GM18951 (cell line): ENCODE measurements at regions not wholly inside any gene's neighbourhood (a gene's known extent, or its start where the extent isn't known, plus 50 kb on each side); places are given as distances from the start of the nearest gene placed in this dataset.
"Not testable (repeated sequence)": the region's sequence is repeated elsewhere in the genome, so short reads cannot be mapped to it uniquely, and the experiment has no call there.

Experiments
- POLR2A ChIP-seq: IDR thresholded peaks from 4 replicates; pipeline ENCODE4 v1.6.1; 2011; ENCODE audit warnings: mild to moderate bottlenecking; ENCODE audit not compliant: insufficient read length, insufficient read depth; ENCODE audit errors: extremely low read depth
- in situ Hi-C: fragments of 300-500 bp; cut with MboI; formaldehyde crosslinking; loops from one replicate; pipeline ENCODE4 v1.12.0; 2022; ENCODE audit warnings: low sequenced_read_pairs, mixed read lengths, inconsistent platforms; ENCODE audit not compliant: unreplicated experiment

- TF ChIP-seq POLR2A = no peak
- in situ Hi-C loops = no loop called here
These were observed 407.5 kb downstream of the AGTPBP1 start for GRCh38 chr9:85334228-85334627.

- TF ChIP-seq POLR2A = no peak
These were observed 409.3 kb downstream of the AGTPBP1 start for GRCh38 chr9:85332487-85332886.

GRCh38 chr9:85331626-85332025 is 410.1 kb downstream of the AGTPBP1 start:
- in situ Hi-C loops = no loop called here
- TF ChIP-seq POLR2A = no peak

More at GRCh38 chr9:85332487-85332886, 409.3 kb downstream of the AGTPBP1 start:
- in situ Hi-C loops = no loop called here

- in situ Hi-C loops = no loop called here
- no peak for TF ChIP-seq POLR2A
These were observed 419.2 kb downstream of the AGTPBP1 start for GRCh38 chr9:85322592-85322991.

- in situ Hi-C loops = no loop called here
- no peak for TF ChIP-seq POLR2A
These were observed 420.2 kb downstream of the AGTPBP1 start for GRCh38 chr9:85321561-85321960.

- TF ChIP-seq POLR2A = no peak
- in situ Hi-C loops = no loop called here
These were observed 421.7 kb downstream of the AGTPBP1 start for GRCh38 chr9:85319936-85320656.

- in situ Hi-C loops = not testable (repeated sequence)
These were observed 426.2 kb downstream of the AGTPBP1 start for GRCh38 chr9:85315535-85315934.

GRCh38 chr9:85310573-85310972 is 431.2 kb downstream of the AGTPBP1 start:
- no peak for TF ChIP-seq POLR2A
- in situ Hi-C loops = no loop called here

GRCh38 chr9:85303757-85304134 is 438.0 kb downstream of the AGTPBP1 start:
- in situ Hi-C loops = no loop called here
- TF ChIP-seq POLR2A = no peak

- in situ Hi-C loops = no loop called here
- TF ChIP-seq POLR2A = no peak
These were observed 438.6 kb downstream of the AGTPBP1 start for GRCh38 chr9:85302938-85303756.

GRCh38 chr9:85298499-85298898 is 443.3 kb downstream of the AGTPBP1 start:
- no peak for TF ChIP-seq POLR2A
- in situ Hi-C loops = no loop called here

- in situ Hi-C loops = not testable (repeated sequence)
These were observed 446.5 kb downstream of the AGTPBP1 start for GRCh38 chr9:85295244-85295643.

GRCh38 chr9:85292261-85292660 is 449.5 kb downstream of the AGTPBP1 start:
- in situ Hi-C loops = no loop called here
- TF ChIP-seq POLR2A = no peak

GRCh38 chr9:85291266-85291665 is 450.5 kb downstream of the AGTPBP1 start:
- in situ Hi-C loops = no loop called here

More at GRCh38 chr9:85291266-85291665, 450.5 kb downstream of the AGTPBP1 start:
- no peak for TF ChIP-seq POLR2A
